ENCODE measurements at regions not wholly inside any gene's neighbourhood (a gene's known extent, or its start where the extent isn't known, plus 50 kb on each side); places are given as distances from the start of the nearest gene placed in this dataset.

DNA sequence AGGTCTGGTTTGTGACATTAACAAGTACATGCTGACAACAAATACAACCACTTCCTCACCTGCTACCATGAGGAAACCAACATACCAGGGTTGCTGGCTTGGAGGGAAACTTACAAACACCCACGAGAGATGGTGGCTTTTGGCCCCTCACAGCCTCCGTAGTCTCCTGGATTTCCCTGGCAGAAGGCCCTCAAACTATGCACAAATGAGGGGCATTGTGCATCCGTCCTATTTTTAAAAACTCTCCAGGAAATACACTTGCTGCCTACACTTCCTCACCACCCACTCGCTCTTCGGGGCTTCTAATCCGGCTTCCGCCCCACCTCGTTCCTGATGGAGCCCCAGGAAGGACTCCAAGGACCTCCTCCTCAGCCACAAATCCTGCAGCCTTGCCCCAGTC, 355.0 kb upstream of the GATB start:
- no peak for DNase-seq (ENCODE audit: low read depth in 2 of 2)

DNA sequence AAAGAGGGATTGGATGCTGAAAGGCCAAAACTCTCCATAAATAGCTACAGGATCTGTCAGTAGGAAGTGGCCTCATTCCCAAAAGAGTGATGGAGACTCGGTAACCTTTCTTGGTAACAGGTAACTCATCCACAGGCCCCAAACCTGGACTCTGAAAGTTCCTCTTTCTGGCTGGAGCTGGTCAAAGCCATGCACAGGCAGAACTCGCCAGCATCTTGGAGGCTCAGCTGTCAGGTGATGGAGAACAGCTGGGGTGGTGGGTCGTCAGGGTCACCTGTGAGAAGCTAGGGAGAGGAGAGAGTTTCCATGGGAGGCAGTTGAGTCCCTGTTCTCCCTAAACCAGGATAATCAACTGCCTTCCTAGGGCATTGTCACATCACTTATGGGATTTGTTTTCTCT, 354.3 kb upstream of the GATB start:
- DNase-seq (ENCODE audit: low read depth in 2 of 2) = no peak

DNA sequence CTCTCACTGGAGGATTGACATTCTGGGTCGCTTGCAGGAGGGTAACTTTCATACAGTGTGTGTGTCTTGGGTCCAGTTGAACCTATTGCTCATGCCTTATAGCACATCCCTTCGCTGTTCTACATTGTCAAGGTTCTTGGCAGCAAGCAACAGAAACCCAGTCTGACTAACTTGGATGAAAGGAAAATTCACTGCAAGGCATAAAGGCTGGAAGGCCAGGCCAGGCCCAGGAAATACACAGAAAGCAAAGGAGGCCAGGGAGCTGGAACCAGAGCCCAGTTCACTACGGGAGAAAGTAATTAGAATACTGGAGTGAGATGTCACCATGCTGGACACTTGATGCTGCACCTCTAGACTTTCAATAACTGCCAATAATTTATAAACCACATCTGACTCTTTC, 353.8 kb upstream of the GATB start:
- DNase-seq (ENCODE audit: low read depth in 2 of 2) = no peak

- no peak for DNase-seq (ENCODE audit: low read depth in 2 of 2)
Measured at GRCh38 chr4:152112887-152113286, 352.1 kb upstream of the GATB start.

GRCh38 chr4:152112190-152112589, 351.4 kb upstream of the GATB start:
- no peak for DNase-seq (ENCODE audit: low read depth in 2 of 2)

DNA sequence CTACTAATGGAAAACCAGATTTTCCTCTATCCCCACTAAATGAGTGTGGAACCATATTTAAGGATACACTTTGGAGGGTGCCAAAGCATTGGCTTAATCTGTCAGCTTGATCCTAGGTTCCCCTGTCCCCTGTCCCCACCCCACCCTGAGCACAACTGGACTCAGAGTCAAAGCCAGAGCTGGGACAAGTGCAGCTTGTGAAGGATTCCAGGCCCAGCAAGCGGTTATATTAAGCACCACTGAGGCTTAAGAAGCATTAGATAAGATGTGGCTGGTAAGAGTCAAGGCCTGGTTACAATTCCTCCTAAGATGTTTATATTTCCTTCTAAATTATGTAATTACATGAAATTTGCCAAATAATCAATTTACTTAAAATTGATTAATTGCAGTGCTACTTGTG, 350.0 kb upstream of the GATB start:
- DNase-seq (ENCODE audit: low read depth in 2 of 2) = no peak

DNA sequence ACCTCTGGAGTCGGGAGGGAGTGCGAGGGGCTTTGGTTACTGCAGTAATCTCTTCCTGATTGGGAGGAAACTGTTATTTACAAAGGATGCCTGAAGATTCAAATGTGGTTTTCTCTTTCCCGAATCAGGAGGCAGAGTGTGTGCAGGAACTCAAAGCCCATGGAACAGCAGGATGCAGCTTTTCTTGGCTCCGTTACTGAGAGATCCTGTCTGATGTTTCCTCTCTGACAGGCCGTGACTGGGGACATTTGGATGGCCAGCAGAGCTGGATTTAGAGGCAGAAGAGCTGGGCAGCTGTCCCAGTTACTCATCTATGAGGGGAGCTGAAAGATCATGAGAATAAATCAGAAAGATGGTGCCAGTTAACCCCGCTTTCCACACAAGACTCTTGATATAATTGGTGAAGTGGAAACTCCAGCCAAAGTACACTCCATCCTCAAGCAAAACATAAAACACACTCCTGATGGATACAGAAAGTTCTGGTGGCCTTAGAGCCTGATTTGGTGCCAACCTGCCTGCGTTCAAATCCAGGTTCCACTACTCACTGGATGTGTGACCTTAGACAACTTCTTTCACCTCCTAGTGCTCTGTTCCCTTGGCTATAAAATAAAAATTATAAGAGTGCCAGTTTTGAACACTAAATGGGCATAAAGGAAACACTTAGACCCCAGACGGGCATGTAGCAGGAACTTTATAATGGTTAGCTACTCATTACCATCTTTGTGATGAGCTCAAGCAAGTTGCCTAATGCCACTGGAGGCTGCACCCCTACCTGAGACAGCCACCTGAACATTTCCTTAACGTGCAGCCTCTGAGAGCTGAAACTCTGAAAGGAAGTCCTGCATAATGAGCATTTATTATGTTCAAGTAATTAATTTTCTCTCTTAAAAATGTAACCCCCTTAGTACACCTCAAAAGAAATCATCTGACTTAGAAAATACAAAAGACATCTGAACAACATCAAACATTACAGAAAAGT, 349.0 kb upstream of the GATB start:
- peak; percentile 92 to 95 for DNase-seq (ENCODE audit: low read depth in 2 of 2)

- no peak for DNase-seq (ENCODE audit: low read depth in 2 of 2)
Measured at GRCh38 chr4:152107736-152108500, 347.1 kb upstream of the GATB start.

DNA sequence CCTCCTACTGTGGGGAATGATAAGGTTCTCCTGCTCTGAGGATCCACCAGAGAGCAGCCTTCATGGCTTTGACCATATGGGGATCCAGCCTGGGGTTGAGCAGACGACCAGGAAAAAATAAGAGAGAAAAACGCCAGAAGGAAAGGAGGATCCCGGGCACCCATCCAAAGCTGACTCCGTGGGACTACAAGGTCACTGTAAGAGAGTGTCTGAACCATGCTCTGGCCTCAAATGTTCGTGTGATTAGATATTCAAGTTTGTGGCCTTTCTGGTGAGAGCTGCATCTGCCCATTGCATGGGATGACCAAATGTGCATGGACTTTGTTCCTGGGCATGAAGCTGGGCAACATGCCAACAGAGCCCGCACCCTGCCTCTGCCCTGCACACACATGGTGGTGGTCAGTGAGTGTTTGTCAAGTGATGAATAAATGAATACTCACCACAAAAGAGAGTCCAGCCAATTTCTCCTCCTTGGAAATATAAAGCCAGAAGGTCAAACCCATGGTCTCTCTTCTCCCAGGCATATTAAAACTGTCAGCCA, 346.0 kb upstream of the GATB start:
- DNase-seq (ENCODE audit: low read depth in 2 of 2) = peak in 1 of 2 donors; percentile 30

GRCh38 chr4:152106113-152106763, 345.4 kb upstream of the GATB start:
- DNase-seq (ENCODE audit: low read depth in 2 of 2) = peak; percentile 84 to 95

DNA sequence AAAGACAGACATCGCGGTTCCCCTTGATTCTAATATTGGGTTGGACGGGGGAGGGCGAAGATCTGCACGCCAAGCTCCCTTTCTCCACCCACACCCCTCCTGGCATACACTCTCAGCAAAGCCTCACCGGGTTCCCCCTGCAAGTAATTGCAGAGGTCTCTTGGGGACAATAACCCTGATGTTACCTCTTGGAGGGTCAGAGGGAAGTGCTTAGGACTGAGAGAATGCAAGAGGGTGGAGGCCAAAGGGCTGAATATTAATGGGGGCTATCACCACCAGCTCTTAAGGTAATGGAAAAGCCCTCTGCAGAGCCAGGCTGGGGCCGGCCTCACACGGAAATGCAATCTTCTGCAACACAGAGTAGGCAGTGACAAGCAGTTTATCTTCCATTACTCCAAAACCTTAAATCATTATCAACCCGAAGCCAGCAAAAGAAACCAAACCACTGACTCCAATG, 344.1 kb upstream of the GATB start:
- no peak for DNase-seq (ENCODE audit: low read depth in 2 of 2)

DNA sequence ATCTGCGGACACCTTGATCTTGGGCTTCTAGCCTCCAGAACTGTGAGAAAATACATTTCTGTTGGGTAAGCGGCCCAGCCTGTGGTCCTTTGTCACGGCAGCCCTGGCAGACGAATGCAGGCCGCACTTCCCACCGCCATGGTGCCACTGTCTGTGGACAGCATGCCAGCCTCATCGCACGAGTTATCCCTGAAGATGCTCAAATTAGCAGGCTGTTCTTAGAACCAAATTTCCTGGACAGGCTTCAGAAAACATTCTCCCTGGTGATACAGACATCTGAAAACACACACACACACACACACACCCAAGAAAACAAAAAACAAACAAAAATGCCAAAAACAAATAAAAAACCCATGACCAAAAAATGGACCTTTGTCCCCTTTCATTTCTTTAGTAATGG, 343.5 kb upstream of the GATB start:
- no peak for DNase-seq (ENCODE audit: low read depth in 2 of 2)

DNA sequence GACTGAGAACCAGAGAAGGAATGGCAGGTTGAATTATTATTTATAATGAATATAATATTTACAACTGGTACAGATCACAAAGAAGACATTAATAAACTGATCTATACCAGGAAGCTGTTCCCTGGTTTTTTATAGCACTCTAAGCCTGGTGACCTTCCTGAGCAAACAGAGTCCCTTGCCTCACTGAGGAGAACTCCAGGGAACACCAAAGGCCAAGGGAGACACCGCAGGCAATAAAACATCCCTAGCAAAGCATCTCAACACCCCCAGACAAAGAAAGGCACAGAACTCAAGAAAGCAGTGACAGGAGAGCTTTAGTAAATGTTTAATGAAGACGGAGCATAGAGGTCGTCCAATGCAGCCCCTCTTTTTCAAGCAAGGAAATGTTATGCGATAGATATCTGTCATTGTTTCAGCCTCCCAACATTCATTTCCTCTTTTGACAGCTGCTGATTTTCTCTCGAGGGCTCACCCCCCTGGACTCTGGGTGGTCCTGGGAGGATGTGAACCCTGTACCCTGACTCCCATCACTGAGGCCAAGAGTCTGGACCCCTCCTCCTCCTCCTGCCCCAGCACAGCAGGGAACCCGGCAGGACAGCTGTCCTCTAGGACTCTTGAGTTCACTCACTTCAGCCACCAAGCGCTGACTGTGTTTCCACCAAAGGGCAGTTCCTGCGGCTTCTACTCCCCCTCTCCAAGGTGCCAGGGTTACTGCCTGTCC, 342.5 kb upstream of the GATB start:
- DNase-seq (ENCODE audit: low read depth in 2 of 2) = no peak

DNA sequence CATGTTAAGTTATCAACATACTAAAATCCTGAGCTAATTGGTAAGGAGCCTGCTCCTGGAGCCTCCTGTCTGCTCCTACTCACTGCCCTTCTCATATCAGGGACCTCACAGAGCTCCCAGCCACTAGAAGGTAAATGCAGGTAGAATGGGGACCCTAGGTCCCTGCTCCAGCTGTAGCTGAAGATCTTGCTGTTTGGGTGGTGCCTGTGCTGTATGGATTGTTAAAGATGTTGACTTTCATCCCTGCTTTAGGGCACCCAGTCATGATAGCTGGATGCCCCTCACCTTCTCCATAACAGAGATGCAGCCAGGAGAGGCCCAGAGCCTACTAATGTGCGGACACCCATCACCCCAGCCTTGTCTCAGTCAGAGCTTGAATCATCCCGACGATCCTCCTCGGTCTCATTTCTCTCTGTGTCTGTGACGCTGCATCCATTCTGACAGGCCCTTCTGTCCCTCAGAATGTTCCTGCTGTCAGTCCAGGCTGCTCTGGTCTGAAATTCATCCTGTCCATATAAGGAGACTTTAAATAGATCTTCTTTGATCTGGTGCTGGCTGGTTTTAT, 341.7 kb upstream of the GATB start:
- no peak for DNase-seq (ENCODE audit: low read depth in 2 of 2)

DNA sequence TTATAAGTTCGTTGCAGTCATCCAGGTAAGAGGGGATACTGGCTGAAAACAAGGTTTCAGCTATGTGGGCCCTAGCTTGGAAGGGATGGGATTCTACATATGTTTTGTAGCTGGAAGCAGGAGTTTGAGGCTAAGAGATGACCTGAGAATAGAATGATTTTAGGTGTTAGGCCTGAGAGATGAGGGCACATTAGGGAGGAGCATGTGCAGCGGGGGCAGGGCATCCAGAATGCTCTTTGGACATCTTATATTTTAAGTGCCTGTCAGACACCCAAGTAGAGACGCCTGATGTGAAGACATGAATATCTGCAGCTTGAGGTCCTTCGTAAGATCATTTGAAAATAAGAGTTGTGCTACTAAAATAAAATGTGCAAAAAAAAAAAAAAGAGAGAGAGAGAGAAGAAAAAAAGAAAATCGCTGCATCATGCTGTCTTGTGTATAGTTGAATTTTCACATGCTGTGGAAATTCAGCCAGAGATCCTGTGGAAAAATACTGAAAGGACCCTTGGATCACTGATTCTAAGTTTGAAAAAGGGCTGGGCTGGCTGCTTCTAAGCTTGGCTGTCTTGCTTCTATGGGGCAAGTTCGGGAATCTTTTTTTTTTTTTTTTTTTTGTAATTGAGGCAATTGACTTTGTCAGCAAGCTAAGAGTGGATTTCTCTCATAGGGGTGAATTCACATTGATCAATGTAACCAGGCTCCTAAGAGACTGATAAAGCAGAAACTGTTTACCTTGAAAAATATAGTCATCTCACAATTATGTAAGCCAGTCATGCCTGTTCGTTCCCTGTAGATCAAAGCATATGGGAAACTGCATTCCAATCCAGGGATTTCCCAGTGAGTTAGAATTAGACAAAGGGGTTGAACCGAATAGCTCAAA, 341.0 kb upstream of the GATB start:
- DNase-seq (ENCODE audit: low read depth in 2 of 2) = no peak

- peak; percentile 16 to 46 for DNase-seq (ENCODE audit: low read depth in 2 of 2)
Measured at GRCh38 chr4:152100379-152101201, 339.8 kb upstream of the GATB start.

DNA sequence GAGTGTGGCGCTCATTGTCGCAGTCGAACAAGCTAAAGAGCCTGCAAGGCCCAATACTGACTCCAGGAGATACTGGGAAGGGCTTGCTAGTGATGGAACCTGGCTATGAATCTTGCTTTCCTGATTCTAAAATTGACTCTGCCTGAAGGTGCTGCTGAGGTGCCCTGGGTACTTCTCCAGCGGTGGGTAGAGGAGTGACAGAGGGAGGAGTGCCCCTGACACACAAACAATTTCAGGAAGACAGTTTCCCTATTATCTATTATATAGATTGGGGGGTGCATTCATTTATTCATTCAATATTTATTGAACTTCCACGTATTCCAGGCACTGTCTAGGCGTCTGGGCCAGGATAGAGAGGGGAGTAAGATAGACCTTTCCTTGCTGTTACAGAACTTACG, 339.2 kb upstream of the GATB start:
- DNase-seq (ENCODE audit: low read depth in 2 of 2) = no peak

DNA sequence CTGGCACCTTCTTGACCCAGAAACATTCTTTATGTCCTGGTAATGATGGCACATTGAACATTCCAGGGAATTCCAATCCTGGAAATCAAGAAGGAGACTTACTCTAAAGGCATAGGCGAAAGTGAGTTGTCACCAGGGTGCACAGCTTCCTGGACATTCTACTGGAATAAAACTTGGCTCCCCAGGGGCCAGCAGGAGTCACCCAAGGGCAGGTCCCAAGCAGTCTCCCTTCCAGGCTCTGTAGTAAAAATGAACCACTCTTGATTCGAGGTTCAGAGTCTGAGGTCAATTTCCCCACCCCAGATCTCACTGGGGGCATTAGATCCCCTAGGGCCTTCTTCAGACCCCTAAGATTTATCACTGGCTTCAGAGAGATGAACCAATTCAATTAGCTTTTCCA, 338.7 kb upstream of the GATB start:
- no peak for DNase-seq (ENCODE audit: low read depth in 2 of 2)

DNA sequence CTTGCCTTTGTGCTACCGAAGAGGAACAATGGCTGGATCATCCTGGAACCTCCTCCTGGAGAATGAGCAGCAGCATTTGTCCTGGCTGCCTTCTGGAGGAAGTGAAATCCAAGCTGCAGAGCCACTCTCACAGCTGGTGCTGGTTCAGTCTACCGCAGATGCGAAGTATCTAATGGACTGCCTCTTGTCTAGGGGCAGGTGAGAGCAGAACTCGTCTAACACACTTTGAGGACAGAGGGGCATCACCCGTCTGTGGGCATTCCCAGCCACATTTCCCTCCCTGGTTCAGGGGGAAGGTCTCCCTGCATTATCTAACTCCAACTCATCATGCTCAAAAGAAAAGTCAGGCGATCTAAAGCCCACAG, 338.2 kb upstream of the GATB start:
- DNase-seq (ENCODE audit: low read depth in 2 of 2) = no peak
